Hematopoietic multipotent progenitor cell treated with erythropoietin and hydrocortisone succinate and interleukin-3 and kit ligand, for 4 days (in vitro differentiated cells): ENCODE measurements at regions not wholly inside any gene's neighbourhood (a gene's known extent, or its start where the extent isn't known, plus 50 kb on each side); places are given as distances from the start of the nearest gene placed in this dataset.
"Not testable (repeated sequence)": the region's sequence is repeated elsewhere in the genome, so short reads cannot be mapped to it uniquely, and the experiment has no call there.

Experiments
- DNase-seq: peaks from one replicate; pipeline ENCODE4 v3.0.0-alpha.2; 2015

DNA sequence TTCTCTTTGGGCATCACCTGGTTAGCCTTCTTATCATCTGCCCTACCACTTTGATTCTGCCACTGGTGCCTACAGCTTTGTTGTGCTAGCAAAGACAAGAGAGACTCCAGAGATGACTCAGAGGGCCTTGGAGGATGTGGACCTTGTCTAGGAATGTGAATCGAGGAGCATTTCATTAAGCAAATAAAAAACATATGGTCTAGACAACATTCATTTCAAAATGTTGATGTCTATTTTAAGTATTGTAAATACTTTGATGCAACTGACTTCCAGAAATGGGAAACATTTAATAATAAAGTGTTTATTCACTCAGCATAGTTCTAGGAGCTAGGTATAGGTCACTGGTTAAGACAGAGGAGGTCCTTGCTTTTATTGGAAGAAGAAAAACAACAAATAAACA, 195.5 kb downstream of the CDCA7 start:
- no peak for DNase-seq

DNA sequence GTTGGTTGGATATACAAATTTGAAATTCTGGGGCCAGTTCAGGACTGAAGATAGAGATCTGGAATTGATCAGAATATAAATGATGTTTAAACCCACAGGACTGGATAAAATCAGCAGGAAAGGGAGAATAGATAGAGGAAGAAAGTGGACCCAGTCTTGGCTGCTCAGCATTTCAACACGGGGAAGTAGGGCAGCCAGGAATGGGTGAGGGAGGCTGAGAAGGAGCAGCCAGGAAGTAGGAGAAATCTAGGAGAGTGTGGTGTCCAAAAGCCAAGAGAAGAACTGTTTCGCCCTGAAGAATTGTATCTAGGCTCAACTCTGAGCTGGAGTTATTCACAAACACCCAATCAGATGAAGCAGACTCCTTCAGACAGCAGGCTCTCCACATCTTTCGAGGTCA, 197.9 kb downstream of the CDCA7 start:
- DNase-seq: no peak

DNA sequence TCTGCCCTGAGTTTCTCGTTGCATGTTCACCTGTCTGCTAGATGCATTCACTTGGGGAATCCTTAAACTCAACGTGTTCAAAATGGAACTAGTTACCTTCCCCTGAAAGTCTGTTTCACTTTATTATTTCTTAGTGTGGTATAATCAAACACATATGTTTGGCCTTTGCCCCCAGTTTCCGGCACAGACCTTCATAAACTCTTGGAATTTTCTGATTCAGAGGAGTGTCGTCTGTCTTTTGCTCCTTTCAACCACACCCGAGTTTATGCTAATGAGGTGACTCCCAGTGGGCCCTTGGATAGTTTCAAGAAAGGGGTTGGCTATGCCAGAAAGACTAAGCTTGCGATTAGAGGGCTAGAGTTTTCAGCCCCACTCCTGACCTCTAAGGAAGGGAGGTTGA, 198.9 kb downstream of the CDCA7 start:
- no peak for DNase-seq

DNA sequence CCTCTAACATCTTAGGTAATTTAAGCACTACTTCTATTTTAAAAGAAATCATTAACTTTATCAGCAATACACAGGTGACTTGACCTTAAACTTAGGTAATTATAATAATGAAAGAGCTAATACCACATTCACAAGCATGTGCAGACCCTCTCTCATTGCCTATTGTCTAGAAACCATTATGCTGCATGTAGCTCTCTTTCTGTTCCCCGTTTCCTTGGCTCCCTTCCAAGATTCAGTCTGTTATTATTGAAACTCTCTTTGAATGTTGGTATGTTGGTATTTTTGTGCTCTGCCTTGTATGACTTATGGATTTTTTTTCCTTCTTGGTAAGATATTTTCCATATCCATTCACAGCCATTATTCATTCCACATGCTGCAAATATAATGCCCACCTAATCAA, 201.2 kb downstream of the CDCA7 start:
- DNase-seq: peak; percentile 19

DNA sequence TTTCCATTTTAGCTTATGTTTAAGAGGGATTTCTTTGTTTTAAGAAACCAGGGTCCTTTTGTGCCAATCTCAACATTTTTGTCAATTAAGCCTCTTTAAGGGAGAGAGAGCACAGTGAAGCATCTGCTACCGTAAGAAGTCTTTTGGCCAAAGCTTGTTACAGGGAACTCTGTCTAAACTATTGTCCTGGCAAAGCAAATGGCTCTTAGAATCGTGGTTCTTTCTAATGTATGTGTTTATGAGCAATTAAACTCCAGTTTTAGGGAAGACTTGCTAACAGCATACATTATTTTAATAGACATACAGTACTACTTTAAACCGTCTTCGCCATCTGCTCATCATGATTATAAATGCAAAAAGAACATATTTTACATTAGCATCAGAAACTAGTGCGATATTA, 202.1 kb downstream of the CDCA7 start:
- DNase-seq: no peak

DNA sequence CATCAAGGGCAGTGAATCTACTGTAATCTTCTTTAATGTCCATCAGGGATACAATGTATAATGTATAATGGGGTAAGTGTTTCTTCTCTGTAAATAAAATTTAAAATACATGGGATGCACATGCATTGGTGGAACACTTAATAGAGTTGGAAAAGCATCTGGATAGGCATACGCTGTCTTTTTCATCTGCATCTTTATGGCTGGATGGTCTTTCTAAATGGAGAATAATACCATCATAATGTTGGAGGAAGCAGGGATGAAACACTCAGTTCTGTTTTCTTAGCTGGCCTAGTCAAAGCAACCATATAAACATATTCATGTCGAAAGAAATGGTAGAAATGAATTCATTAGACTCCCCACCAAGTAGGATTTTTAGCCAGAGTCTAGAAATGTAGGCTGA, 202.8 kb downstream of the CDCA7 start:
- DNase-seq: no peak

DNA sequence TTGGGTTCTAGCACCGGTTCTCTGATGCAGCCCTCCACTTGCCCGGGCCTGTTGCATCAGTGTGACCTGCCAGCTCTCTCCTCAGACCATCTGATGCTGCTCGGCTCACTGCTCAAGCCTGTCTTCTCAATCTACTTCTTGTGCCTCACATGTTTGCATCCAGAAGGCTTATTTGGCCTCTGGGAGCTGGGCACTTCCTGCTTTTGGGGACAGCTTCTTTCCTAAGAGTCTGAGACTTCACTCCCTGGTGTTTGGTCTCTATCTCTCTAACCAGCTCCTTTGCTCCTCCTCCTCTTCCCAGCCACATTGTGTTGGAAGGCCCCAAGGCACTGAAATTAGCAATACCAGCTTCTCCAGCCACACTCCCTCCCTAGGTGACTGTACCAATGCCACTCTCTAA, 212.8 kb downstream of the CDCA7 start:
- no peak for DNase-seq

DNA sequence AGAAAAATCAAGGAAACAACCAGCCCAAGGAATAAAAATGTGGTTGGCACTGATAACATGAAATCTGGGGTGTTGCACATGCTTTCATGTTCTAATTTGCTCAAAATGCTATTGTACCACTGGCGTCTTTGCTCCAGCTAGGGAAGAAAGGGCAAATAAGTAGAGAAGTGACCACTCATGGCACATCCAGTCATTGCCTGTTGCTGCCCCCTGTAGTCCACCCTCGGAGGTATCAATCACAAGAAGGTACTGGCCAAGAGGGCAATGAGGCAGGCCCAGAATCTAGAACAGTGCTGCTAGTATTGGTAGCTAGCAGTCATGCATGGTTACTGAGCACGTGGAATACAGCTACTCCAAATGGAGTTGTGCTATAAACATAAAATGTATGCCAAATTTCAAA, 213.4 kb downstream of the CDCA7 start:
- DNase-seq: peak; percentile 59

DNA sequence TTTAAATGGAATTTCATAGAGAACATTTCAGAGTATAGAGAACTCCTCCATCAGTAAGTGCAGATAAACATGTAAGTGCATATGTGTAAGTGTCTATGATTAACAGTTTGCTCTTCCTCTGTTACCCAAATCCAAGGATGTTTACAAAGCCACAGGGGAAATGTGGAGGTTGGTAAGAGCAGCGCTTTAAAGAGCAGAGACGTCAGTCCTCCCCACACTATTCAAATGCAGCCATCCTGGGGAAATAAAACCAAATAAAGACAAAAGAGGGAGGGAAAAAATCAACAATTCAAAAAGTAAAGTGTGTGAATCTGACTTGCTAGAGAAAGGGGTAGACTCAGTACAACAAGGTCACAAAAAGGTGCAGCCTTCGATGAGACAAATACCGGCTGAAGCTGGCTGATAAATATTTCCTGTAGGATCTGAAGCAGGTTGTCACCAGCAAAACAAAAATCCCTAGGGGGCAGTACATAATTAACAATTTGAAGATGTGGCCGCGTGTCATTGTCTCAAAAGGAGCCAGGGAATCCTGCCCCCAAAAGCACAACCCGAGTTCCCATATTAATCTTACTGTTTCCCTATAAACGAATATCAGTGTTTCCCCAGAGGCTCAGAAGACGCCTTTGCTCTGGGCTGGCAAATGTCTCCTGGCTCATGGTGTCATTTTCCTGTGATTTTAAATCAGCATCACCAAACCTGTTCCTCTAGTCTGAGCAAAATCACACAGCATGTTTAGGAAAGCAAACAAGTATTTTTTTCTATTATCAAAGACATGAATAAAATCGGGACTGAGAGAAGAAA, 216.5 kb downstream of the CDCA7 start:
- peak; percentile 56 for DNase-seq

DNA sequence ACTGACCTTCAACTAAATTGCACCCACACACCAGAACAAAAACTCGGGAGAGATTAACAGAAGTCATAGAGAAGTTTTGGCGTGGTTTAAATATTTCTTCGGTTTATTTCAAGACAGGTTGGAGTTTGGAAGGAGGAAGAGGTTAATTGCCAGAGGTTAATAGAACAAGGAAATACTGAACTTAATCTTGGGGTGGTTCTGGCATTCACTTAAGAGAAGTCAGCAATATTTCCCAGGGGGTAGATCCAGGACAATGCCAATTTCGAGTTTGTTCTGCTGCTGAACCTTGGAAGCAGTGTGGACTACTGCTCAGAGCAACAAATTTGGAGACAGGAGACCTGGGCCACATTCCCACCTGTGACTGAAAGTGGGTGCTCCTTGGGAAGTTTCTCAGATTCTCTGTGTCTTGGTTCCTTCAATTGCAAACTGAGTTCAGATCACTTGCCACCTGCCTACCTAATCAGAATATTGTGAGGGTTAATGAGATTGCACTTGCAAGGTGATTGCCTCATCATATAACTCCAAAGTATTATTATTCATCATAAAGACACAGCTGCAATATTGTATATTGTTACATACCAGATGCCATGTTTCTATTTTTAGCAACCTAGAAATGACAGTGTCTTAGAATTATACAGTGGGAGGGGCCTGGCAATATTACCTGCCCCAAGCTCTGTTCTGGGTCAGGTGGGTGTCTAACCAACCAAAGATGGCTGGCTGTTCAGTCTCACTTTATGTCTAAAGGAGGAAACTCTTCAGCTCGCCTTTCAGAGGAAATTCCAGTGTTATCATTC, 217.4 kb downstream of the CDCA7 start:
- DNase-seq: no peak

DNA sequence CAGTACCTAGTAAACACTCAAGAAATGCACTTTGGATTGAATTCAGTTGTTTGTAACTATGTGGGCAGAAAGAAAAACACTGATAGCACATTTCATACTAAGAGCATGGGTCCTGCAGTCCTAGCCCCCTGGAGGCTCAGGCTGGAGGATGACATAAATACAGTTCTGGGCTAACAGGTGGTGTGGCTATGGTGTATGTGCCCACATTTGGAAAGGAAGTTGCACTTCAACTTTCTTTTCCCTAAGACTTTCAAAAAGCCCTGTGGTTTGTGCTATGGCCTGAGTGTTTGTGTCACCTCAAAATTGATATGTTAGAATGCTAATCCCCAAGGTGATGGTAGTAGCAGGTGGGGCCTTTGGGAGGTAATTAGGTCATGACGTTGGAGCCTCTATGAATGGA, 218.2 kb downstream of the CDCA7 start:
- peak; percentile 0 for DNase-seq

DNA sequence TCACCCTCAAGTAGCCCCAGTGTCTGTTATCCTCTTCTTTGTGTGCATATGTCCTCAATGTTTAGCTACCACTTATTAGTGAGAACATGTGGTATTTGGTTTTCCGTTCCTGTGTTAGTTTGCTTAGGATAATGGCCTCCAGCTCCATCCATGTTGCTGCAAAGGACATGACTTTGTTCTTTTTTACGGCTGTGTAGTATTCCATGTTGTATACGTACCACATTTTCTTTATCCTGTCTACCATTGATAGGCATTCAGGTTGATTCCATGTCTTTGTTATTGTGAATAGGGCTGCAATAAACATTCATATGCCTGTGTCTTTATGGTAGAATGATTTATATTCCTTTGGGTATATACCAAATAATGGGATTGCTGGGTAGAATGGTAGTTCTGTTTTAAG, 219.1 kb downstream of the CDCA7 start:
- not testable (repeated sequence) for DNase-seq

DNA sequence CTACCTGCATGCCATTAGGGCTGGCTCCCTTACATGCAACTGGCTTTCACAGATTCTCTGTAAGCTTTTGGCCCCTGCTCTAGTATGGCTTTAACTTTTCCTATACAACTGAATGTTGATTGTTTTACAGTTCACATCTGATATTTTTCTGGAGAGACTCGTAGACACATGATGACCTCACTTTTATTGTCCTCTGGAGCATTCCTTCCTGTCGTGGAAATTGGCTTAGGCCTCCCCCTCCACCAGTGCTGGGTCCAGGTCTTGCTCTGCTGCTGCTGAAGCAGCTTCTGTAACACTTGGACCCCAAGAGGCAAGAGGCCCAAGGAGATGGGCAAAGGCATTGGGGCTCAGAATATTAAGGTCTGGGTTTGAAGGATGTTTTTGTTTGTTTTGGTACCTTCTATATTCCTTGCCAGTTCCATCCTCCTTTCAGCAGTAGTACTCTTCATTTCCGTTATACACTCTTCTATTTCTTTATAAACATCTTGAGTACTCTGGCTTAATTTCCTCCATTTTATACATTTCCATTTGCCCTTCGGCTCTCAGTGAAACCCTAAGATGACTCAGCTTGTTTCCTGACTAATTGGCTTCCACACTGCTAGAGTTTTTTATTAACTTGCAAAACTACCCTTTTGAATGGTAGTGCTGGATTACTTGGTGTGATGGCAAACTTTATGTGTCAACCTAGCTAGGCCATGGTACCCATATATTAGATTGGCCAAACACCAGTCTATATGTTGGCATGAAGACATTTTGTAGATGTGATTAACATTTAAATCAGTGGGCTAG, 219.8 kb downstream of the CDCA7 start:
- peak; percentile 10 for DNase-seq

DNA sequence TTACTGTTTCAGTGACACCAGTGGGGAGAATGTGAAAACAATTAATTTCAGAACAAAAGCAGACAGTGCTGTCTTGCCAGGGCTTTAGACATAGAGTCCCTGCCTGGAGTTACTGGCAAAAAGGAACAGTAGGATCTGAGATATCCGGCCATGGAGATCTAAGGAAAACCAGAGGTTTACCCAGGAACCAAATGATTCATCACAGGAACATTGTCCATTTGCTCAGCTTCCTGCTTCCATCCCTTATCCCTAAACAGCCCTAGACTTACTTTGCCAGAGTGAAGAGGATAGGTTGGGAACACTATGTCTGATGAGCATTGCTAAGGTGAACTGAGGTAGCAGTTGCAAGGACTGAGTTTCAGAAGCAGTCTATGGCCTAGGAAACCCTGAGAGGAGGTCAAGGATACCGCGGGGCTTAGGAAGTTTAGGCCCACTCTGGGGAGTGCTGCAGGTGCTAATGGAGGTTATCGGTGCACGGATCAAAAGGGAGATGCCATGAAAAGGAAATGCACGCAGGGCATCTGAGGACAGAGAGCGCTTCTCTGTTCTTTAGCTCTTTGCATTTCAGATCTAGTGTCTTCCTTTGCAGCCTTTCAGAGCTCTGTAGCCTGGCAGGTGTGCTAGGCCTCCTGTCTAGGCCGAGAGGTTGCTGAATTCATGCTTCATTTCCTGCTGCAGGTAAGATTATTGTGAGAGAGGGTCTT, 223.9 kb downstream of the CDCA7 start:
- DNase-seq: no peak

DNA sequence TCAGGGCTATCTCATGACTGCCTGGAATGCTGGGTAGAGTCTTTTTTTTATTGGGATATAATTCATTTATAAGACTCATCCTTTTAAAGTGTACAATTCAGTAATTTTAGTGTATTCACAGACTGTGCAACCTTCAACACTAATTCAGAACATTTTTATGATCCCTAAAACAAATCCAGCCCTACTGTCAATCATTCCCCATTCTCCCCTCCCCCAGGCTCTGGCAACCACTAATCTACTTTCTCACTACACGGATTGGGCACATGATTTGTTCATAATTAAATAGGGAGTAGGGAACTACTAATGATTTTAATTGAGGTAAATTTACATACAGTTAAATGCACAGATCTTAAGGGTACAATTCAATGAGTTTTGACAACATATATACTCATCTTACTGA, 225.7 kb downstream of the CDCA7 start:
- no peak for DNase-seq

DNA sequence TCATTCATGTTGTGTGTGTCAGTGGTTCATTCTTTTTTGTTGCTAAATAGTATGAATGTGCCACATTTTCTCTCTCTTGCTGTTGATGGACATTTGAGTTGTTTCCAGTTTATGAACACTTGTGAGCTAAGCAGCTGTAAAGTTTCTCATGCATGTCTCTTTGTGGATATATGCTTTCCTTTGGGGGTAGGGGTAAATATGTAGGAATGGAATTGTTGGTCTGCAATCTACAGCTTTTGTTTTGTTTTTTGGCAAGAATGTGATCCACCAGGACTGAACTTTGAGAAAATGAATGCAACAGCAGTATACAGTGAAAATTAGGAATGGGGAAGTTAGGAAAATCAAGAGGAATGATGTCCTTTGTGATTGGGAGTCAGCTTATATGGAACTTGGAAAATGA, 226.3 kb downstream of the CDCA7 start:
- DNase-seq: no peak

DNA sequence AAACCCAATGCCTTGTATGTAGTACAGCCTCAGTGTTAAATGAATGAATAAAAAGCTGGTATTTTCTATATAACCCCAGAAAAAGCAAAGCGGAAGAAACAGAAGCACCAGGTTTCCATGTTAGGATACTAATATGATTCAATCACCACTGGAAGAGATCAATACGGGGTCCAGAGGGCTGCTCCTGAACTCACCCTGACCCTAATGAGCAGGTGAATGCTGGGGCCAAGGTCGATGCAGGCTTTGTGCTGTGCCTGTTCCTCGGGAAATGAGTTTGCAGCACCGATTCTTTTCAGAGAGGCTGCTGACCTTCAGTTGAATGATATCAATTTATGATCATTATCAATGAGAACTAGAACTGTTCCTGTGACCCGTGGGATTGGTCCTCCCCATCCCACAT, 228.5 kb downstream of the CDCA7 start:
- DNase-seq: no peak

DNA sequence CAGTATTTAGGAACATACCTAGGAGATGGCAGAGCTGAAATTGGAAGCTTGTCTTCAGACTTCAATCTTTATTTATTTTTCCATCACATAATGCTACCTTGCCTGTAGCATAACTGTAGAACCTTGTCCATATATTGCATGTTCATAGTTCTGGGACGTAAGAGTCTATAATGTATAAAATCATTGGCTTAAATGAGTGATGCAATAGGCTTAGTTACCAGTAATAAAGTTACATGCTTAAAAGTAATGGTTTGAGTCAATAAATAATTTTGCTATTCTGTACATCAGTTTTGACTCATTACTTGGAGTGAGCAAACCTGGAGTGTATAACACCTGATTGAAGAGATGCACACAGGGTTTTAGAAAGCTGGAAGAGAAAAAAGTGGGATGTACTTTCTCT, 229.3 kb downstream of the CDCA7 start:
- DNase-seq: no peak

DNA sequence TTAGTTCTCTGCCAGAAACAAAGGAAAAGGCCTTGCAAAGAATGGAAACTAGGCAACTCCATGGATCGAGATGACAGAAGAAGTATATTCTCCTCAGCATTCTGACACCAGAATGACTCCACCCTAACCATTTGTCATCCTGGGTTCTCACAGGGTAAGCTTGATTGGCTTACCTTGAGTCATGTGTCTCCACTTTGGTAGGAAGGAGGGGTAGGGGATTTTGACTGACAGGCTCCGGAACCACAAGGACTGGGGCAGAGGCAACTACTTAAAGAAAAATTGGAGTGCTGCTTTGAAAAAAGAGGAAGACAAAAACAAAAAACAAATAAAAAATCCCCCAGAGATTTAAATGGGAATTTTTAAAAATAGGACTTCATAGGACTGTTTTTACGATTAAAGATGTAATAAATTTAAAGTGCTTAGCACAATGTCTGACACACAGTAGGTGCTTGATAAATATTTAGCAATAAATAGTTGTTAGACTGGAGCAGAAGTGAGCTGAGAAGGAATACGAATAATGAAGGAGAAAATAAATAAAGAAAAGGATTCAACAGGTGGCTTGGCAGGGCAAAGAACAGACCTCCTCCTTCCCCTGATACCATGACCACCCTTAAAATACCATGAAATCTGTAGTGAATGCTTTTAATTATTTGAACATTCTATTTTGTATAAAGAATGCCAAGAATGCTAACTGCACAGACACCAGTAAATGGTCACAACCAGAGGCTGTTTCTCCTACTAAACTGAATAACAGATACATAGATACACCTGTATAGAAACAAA, 230.2 kb downstream of the CDCA7 start:
- DNase-seq: peak; percentile 17

DNA sequence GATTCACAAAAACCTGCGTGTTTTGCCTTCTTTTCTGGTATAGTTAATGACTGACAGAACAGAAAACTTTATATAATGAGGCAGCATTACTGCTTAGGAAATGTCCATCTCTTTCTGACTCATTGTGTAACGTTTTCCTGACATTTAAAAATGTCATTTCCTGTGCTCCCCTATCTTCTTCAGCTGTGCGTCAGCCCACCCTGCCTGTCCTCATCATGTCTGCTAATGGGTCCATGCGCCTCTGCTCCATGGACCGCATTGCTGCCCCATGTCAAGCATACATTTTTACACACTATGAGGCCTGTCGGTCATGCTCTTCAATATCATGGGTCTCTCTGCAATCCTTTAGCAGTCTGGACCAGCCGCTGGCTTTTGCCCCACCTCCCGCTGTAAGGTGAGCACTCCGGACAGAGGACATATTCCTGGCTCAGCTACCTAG, 234.3 kb downstream of the CDCA7 start:
- DNase-seq: no peak

DNA sequence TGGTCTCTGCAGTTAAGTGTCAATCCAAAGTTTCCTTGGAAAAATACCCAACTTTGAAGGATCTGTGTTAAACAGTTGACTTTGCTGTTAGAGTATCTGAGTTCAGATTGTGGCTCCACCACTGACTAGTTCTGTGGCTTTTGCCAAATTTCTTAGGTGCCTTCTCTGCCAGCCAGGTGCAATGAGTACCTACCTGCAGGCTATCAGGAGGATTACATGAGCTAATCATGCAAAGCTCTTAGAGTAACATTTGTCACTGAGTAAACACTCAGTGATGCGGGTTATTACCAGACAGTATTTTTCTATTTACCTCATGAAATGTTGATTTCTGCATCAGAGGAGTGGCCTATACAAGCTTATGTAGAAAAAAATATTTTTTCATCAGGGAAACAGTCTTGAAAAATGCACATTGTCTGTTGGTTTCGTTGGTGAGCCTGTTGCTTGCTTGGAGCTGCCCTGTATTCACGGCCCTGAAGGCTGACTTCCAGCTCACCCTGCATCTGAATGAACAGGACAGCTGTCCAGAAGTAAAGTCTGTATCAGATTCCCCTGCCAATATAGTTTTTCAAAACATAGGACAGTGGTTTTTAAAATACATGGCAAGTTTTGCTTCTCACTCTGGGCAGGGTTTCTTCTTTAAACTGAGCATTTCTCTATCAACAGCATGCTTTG, 235.1 kb downstream of the CDCA7 start:
- DNase-seq: no peak
